ENCODE measurements at regions not wholly inside any gene's neighbourhood (a gene's known extent, or its start where the extent isn't known, plus 50 kb on each side); places are given as distances from the start of the nearest gene placed in this dataset.

- TF ChIP-seq CTCF (IDR thresholded peaks at IDR 0.05) (no peak), POLR2AphosphoS5 (IDR thresholded peaks at IDR 0.05) (no peak), POLR2A (IDR thresholded peaks at IDR 0.05) (no peak), EP300 (IDR thresholded peaks at IDR 0.05) (no peak)
Measured at GRCh38 chr4:108533245-108533844, 87.0 kb upstream of the RPL34 start.
